BJ (cell line): ENCODE measurements at regions not wholly inside any gene's neighbourhood (a gene's known extent, or its start where the extent isn't known, plus 50 kb on each side); places are given as distances from the start of the nearest gene placed in this dataset.

ENCODE experiments used
- CTCF ChIA-PET: fragments of 350-600 bp; formaldehyde crosslinking; extraction: SDS; loops from one replicate; lab custom pipeline; 2021; ENCODE audit warnings: antibody characterized with exemption, inconsistent platforms; lab: Yijun Ruan, JAX
- POLR2A ChIA-PET: fragments of 300-600 bp; sonication (Branson Sonifier 250); formaldehyde crosslinking; extraction: SDS; loops from one replicate; lab custom pipeline; 2021; ENCODE audit warnings: antibody characterized with exemption; lab: Charles Lee
- DNase-seq: peaks from one replicate; pipeline ENCODE4 v3.0.0-alpha.2; 2011; ENCODE audit warnings: low read depth
- H3K27me3 ChIP-seq: 2 replicates; pipeline ENCODE4 v1.6.0; 2011; ENCODE audit warnings: low read length; ENCODE audit not compliant: control insufficient read depth, insufficient read depth
- H3K36me3 ChIP-seq: 2 replicates; pipeline ENCODE4 v1.5.1; 2011; ENCODE audit warnings: low read length; ENCODE audit not compliant: control insufficient read depth, insufficient read depth
- H3K4me3 ChIP-seq: 2 replicates; pipeline ENCODE4 v1.5.1; 2011; ENCODE audit warnings: low read depth, mild to moderate bottlenecking, control low read depth, low read length
- CTCF ChIP-seq: IDR thresholded peaks from 2 replicates; pipeline ENCODE4 v1.5.1; 2011; ENCODE audit warnings: low read depth, mild to moderate bottlenecking, control low read depth, inconsistent platforms, low read length, moderate library complexity; ENCODE audit not compliant: insufficient read depth

- CTCF ChIA-PET: no interaction called here
- Histone ChIP-seq H3K4me3 (no peak overlapping the region), H3K36me3 (no peaks in the 10 kb centered on the region), H3K27me3 (no peaks in the 10 kb centered on the region)
- no peak for TF ChIP-seq CTCF
- no peak for DNase-seq
- POLR2A ChIA-PET: no interaction called here
Observed at GRCh38 chr3:192013110-192013509, 552.1 kb downstream of the PYDC2 start.

DNA sequence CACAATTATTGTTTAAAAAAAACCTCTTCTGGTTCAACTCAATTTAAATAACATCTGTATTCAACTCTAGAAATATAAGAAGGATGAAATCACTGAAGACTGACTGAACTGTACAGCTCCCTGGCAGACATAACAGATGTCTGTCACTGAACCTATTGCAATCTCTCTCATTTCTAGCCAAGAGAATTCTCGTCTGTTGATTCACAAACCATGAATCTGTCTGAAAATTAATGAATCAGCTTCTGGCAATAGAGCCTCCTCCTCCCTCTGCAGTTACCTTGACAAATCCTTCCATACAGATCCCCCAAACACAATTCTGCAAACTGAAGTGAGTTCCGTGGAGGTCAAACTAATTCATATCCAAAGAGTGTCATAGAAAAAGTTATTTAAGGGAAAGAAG is 561.4 kb downstream of the PYDC2 start:
- ChIA-PET POLR2A (no interaction called here), CTCF (no interaction called here)
- DNase-seq: no peak
- no peaks in the 10 kb centered on the region for H3K36me3 ChIP-seq
- no peak overlapping the region for H3K4me3 ChIP-seq
- H3K27me3 ChIP-seq: no peaks in the 10 kb centered on the region
- TF ChIP-seq CTCF: no peak

GRCh38 chr3:192024751-192025150 is 563.8 kb downstream of the PYDC2 start:
- no peak for DNase-seq
- Histone ChIP-seq H3K27me3 (no peaks in the 10 kb centered on the region), H3K4me3 (no peak overlapping the region), H3K36me3 (no peaks in the 10 kb centered on the region)
- CTCF ChIA-PET: no interaction called here
- POLR2A ChIA-PET: no interaction called here
- TF ChIP-seq CTCF: no peak

DNA sequence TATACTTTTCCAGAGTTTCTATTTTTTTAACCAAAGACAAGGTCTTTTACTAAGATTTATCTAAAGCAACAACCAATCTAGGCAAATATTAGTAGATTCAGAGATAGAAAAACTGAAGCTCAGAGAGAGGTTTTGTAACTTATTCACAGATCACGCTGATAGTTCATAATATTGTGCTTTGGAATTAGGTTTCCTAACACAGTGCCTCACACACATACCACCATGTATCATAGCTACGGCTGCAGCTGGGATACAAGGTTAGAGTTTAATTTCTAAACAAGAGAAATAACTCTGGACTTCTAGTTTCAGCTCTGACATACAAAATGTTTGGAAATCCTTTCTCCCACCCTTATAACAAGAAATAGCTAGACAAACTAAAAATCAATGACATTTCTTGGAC is 565.7 kb downstream of the PYDC2 start:
- Histone ChIP-seq H3K27me3 (no peaks in the 10 kb centered on the region), H3K36me3 (no peaks in the 10 kb centered on the region), H3K4me3 (no peak overlapping the region)
- POLR2A ChIA-PET: no interaction called here
- TF ChIP-seq CTCF: no peak
- DNase-seq: no peak
- CTCF ChIA-PET: no interaction called here

- no peaks in the 10 kb centered on the region for H3K27me3 ChIP-seq
- no peak overlapping the region for H3K4me3 ChIP-seq
- POLR2A ChIA-PET: no interaction called here
- DNase-seq: no peak
- TF ChIP-seq CTCF: no peak
- no peaks in the 10 kb centered on the region for H3K36me3 ChIP-seq
- CTCF ChIA-PET: no interaction called here
Observed at GRCh38 chr3:192031941-192032340, 571.0 kb downstream of the PYDC2 start.
